NCI-H345 treated with DMSO at 0.1 percent for 48 hours (cell line): ENCODE measurements at regions not wholly inside any gene's neighbourhood (a gene's known extent, or its start where the extent isn't known, plus 50 kb on each side); places are given as distances from the start of the nearest gene placed in this dataset.

Experiments
- DNase-seq: peaks from one replicate; lab custom pipeline; 2025; ENCODE audit not compliant: unreplicated experiment; lab: John Stamatoyannopoulos, UW

- no peak for DNase-seq
These were observed 77.7 kb upstream of the ZBTB40 start for GRCh38 chr1:22374001-22374400.

GRCh38 chr1:22375601-22376000 is 76.0 kb upstream of the ZBTB40 start:
- DNase-seq = no peak

- no peak for DNase-seq
These were observed 75.7 kb upstream of the ZBTB40 start for GRCh38 chr1:22376001-22376400.

GRCh38 chr1:22376546-22376945 is 75.1 kb upstream of the ZBTB40 start:
- no peak for DNase-seq

GRCh38 chr1:22376976-22377375 is 74.7 kb upstream of the ZBTB40 start:
- no peak for DNase-seq

GRCh38 chr1:22379566-22379965 is 72.1 kb upstream of the ZBTB40 start:
- no peak for DNase-seq

GRCh38 chr1:22380024-22380785 is 71.4 kb upstream of the ZBTB40 start:
- DNase-seq = no peak

- DNase-seq = no peak
These were observed 67.9 kb upstream of the ZBTB40 start for GRCh38 chr1:22383526-22384294.

GRCh38 chr1:22385537-22385936 is 66.1 kb upstream of the ZBTB40 start:
- DNase-seq = no peak

GRCh38 chr1:22386774-22387173 is 64.9 kb upstream of the ZBTB40 start:
- DNase-seq = no peak

GRCh38 chr1:22387919-22388580 is 63.6 kb upstream of the ZBTB40 start:
- DNase-seq = no peak

GRCh38 chr1:22388671-22389450 is 62.8 kb upstream of the ZBTB40 start:
- no peak for DNase-seq

GRCh38 chr1:22393587-22393986 is 58.1 kb upstream of the ZBTB40 start:
- no peak for DNase-seq

GRCh38 chr1:22398656-22399420 is 52.8 kb upstream of the ZBTB40 start:
- DNase-seq = no peak

GRCh38 chr1:22399421-22400091 is 52.1 kb upstream of the ZBTB40 start:
- DNase-seq = no peak
